Cerebellar cortex (tissue), 1 donor: ENCODE measurements at regions not wholly inside any gene's neighbourhood (a gene's known extent, or its start where the extent isn't known, plus 50 kb on each side); places are given as distances from the start of the nearest gene placed in this dataset.
A peak's percentile ranks its signal among the peaks of the same experiment; 100 is the strongest.
"Not testable (repeated sequence)": the region's sequence is repeated elsewhere in the genome, so short reads cannot be mapped to it uniquely, and the experiment has no call there.

Experiments
- DNase-seq: peaks from one replicate; pipeline ENCODE4 v3.0.0-alpha.2; 2015; ENCODE audit warnings: low spot score

DNA sequence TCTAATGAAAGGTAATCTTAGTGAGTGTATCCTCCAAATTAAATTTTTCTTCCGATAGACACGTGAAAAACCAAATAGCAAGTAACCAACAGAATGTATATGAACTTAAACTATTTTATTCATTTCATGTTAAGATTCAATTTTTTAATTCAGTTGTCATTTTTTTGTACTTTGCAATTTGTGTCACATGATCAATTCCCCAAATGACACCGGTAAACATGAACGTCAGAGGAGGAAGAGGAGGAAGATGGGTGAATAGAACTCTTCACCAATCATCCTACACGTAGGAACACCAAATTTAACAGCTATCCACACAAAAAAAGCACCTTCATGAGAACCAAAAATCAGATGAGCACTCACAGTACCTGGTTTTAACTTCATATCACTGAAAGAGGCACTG lies 401.4 kb upstream of the MIR17HG start:
- DNase-seq = not testable (repeated sequence)

DNA sequence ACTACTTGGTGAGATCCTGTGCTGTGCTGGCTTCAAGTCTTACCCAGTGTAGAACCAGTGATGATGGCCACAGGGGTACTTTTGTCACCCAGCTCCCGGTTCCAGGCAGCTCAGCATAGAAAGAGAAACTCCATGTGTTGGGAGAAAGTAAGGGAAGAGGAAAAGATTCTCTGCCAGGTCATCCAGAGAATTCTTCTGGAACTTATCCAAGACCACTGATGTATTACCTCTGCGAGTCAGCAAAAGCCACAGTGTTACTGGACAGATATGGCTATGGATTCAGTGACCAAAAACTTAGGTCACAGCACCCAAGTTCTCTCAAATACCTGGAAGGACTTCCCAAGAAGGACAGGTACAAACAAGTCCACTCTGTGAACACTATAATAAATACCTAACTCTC lies 399.5 kb upstream of the MIR17HG start:
- no peak for DNase-seq

DNA sequence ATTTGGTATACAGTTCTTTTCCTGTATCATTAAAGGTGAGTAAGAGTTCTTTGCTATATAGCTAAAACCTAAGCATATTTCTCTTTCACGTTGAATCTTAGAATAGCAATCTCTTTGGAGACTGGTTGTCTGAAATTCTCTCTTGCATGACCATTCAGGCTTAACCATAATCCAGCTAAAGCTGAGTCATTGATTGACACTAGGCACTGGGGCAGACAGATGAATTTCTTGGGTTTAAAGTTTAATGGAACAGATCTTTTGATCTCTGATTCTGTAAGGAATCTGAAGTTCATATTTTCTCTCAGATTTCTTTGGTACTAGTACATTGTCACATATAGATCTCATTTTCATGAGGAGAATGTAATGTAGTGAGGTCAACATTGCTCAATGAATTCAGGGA lies 397.3 kb upstream of the MIR17HG start:
- DNase-seq = no peak

- DNase-seq = no peak
Observed at GRCh38 chr13:90951663-90952062, 395.8 kb upstream of the MIR17HG start.

- no peak for DNase-seq
Observed at GRCh38 chr13:90952326-90952725, 395.2 kb upstream of the MIR17HG start.

GRCh38 chr13:90954605-90955195 lies 392.8 kb upstream of the MIR17HG start:
- no peak for DNase-seq

GRCh38 chr13:90956031-90956430 lies 391.5 kb upstream of the MIR17HG start:
- no peak for DNase-seq

GRCh38 chr13:90958866-90959265 lies 388.6 kb upstream of the MIR17HG start:
- DNase-seq = no peak

DNA sequence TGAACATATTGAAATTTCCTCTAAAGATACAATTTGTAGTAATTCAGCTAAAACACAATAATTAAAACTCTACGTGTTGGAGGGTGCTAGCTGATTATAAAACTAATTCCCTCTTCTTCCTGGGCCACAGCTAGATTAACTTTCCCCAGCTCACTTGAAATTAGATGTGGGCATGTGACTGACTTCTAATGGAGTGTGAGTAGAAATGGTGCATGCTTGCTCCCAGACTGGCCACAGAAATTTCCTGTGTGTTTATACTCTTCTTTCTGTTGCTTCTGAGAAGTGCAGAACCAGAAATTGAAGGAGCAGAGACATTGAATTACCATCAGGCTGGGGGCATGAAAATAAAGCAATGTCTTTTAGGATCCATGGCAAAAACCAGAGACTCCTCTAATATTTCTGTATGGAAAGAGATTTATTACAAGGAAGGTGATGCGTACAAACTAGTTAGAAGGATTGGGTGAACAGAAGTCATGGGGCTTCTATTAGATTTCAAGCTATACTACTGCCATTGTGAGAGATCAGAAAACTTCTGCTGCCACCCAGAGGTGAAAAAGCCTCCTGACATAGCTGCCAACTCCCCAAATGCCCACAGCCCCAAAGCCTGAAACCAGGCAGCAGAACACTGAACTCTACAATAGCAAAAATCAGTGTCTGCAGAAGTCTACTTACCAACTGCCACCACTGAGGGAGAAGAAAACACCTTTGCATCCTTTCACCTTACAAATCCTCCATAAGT lies 379.2 kb upstream of the MIR17HG start:
- peak; percentile 64 for DNase-seq

GRCh38 chr13:90974249-90974975 lies 373.1 kb upstream of the MIR17HG start:
- DNase-seq = no peak

DNA sequence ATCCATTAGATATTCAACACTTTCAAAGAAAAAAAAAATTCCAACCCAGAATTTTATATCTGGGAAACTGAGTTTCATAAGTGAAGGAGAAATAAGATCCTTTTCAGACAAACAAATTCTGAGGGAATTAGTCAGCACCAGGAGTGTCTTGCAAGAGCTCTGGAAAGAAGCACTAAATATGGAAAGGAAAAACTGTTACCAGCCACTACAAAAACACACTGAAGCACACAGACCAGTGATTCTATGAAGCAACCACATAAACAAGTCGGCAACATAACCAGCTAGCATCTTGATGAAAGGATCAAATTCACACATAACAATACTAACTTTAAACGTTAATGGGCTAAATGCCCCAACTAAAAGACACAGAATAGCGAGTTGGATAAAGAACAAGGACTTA lies 368.4 kb upstream of the MIR17HG start:
- no peak for DNase-seq

GRCh38 chr13:90984756-90985155 lies 362.7 kb upstream of the MIR17HG start:
- DNase-seq = no peak

GRCh38 chr13:90995001-90995400 lies 352.5 kb upstream of the MIR17HG start:
- no peak for DNase-seq

- DNase-seq = no peak
Observed at GRCh38 chr13:90995614-90996013, 351.9 kb upstream of the MIR17HG start.

DNA sequence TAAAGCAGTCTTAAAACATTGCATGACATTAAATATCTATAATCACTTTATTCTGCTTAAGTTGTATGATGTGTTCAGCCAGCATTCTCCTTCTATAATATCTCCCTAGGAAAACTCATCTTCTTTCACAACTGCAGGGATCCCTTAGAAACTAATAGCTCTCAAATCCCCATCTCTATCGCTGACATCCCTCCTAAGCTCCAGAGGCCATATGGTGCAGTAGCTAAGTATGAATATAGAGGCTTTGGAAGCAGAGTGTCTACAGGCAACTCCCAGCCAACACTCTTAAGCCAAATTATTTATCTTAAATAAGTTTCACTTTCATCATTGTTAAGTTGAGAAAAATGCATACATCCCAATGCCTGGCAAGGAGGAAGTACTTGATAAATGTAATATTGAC lies 349.5 kb upstream of the MIR17HG start:
- no peak for DNase-seq

- no peak for DNase-seq
Observed at GRCh38 chr13:90999401-90999800, 348.1 kb upstream of the MIR17HG start.

- DNase-seq = no peak
Observed at GRCh38 chr13:91001371-91001770, 346.1 kb upstream of the MIR17HG start.

DNA sequence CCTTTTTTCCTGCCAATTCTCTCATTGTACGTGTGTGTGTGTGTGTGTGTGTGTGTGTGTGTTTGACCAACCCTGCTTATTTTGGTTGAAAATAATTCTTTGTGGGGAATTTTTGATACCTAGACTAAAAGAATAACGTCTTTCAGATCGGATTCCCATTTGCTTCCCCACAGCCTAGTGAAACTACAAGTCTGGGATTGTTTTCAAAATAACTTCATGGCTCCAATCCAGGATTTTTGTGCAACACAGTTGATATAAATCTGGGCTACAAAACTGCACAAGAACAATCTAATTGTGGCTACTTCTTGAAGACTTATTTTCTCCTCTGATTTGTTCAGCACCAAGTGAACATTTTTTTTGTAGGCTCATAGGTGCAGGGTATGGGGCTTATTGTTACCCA lies 332.8 kb upstream of the MIR17HG start:
- no peak for DNase-seq

GRCh38 chr13:91017031-91017668 lies 330.3 kb upstream of the MIR17HG start:
- DNase-seq = peak; percentile 56

DNA sequence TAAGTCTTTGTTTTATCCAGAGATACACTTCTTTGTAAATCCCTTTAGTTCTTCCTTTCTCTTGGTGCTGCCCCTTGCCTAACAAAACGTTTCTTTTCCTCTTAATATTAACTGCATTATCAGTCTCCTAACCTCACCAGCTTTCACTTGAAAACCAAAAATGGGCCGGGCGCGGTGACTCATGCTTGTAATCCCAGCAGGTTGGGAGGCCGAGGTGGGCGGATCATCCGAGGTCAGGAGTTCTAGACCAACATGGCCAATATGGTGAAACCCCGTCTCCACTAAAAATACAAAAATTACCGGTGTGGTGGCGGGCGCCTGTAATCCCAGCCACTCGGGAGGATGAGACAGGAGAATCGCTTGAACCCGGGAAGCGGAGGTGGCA lies 329.8 kb upstream of the MIR17HG start:
- peak; percentile 48 for DNase-seq

GRCh38 chr13:91020461-91021034 lies 326.9 kb upstream of the MIR17HG start:
- DNase-seq = no peak

GRCh38 chr13:91024157-91024792 lies 323.2 kb upstream of the MIR17HG start:
- no peak for DNase-seq
